Hepatocyte (in vitro differentiated cells): ENCODE measurements at regions not wholly inside any gene's neighbourhood (a gene's known extent, or its start where the extent isn't known, plus 50 kb on each side); places are given as distances from the start of the nearest gene placed in this dataset.

Experiments used
- EZH2 ChIP-seq: fragments of 200-600 bp; sonication (generic); IDR thresholded peaks from 2 replicates; pipeline ENCODE4 v1.6.1; 2016; ENCODE audit warnings: antibody characterized with exemption, mild to moderate bottlenecking, borderline replicate concordance
- EZH2phosphoT487 ChIP-seq: fragments of 200-600 bp; sonication (generic); IDR thresholded peaks from one replicate; pipeline ENCODE4 v1.6.1; 2018; ENCODE audit warnings: antibody characterized with exemption, mild to moderate bottlenecking, low read depth, moderate library complexity; ENCODE audit not compliant: unreplicated experiment, severe bottlenecking
- TF ChIP-seq, protein P1 (sequence below): fragments of 200-600 bp; sonication (generic); IDR thresholded peaks from 2 replicates; pipeline ENCODE4 v1.5.1; 2016; ENCODE audit warnings: antibody characterized with exemption, mild to moderate bottlenecking; ENCODE audit not compliant: poor library complexity

DNA sequence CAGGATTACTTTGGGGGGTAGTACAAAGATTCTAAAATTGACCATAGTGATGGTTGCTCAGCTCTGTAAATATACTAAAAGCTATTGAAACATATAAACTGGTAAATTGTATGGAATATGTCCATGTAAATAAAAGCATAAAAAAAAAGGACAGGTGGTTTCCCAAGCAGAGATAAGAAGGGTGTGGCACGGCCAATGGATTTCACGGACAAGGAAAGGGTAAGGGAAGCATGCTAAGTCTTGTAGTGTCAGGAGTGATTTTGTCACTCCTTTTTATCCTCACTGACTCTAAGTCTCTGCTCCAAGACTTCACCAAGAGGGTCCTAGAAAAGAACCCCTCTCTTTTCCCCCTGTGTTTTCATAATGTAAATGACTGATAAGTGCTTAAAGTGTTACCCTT, 229.2 kb downstream of the SPTSSA start:
- TF ChIP-seq EZH2 = no peak
- TF ChIP-seq, protein P1, sequence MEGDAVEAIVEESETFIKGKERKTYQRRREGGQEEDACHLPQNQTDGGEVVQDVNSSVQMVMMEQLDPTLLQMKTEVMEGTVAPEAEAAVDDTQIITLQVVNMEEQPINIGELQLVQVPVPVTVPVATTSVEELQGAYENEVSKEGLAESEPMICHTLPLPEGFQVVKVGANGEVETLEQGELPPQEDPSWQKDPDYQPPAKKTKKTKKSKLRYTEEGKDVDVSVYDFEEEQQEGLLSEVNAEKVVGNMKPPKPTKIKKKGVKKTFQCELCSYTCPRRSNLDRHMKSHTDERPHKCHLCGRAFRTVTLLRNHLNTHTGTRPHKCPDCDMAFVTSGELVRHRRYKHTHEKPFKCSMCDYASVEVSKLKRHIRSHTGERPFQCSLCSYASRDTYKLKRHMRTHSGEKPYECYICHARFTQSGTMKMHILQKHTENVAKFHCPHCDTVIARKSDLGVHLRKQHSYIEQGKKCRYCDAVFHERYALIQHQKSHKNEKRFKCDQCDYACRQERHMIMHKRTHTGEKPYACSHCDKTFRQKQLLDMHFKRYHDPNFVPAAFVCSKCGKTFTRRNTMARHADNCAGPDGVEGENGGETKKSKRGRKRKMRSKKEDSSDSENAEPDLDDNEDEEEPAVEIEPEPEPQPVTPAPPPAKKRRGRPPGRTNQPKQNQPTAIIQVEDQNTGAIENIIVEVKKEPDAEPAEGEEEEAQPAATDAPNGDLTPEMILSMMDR = no peak
- no peak for TF ChIP-seq EZH2phosphoT487
